ENCODE measurements at regions not wholly inside any gene's neighbourhood (a gene's known extent, or its start where the extent isn't known, plus 50 kb on each side); places are given as distances from the start of the nearest gene placed in this dataset.

GRCh38 chr12:97016163-97016562 lies 109.1 kb downstream of the NEDD1 start:
- Histone ChIP-seq H3K4me1 (ENCODE audit: control insufficient read depth in 1 of 2, insufficient read depth in 2 of 2, low read depth in 1 of 2, low read length in 1 of 2) (no peaks in the 10 kb centered on the region), H2AFZ (ENCODE audit: low read depth) (no peak overlapping the region), H3K36me3 (replicated peaks in 1 of 2; ENCODE audit: control insufficient read depth in 1 of 2, insufficient read depth in 2 of 2, low read length in 1 of 2) (no peaks in the 10 kb centered on the region), H3F3A (replicated peaks; ENCODE audit: insufficient read depth) (no peaks in the 10 kb centered on the region), H3K79me2 (ENCODE audit: insufficient read depth) (no peaks in the 10 kb centered on the region), H3K9me2 (no peaks in the 10 kb centered on the region), H3K4me3 (ENCODE audit: low read depth in 2 of 2, low read length in 1 of 2) (no peak overlapping the region), H3K9ac (no peak overlapping the region), H3K9me3 (no peaks in the 10 kb centered on the region), H3K27ac (ENCODE audit: low read depth in 2 of 2, low read length in 1 of 2) (no peak overlapping the region), H3K27me3 (ENCODE audit: insufficient read depth) (no peaks in the 10 kb centered on the region), H3K4me2 (no peak overlapping the region), H4K20me1 (ENCODE audit: insufficient read depth) (no peaks in the 10 kb centered on the region)
- whole genome bisulfite sequencing (ENCODE audit: low lambda C conversion rate) = 15% methylated on average over 1 of the region's 1 CpG
- POLR2A ChIA-PET = no interaction called here
- CTCF ChIA-PET = no interaction called here
- DNase-seq = no peak
- TF ChIP-seq RFX5 (IDR thresholded peaks at IDR 0.05; ENCODE audit: low read length) (no peak), EP300 (IDR thresholded peaks at IDR 0.05; ENCODE audit: borderline replicate concordance in 1 of 2, low read depth in 1 of 2, low read length in 1 of 2) (no peak), TEAD4 (IDR thresholded peaks at IDR 0.05; ENCODE audit: borderline replicate concordance, insufficient read depth) (no peak), RXRA (IDR thresholded peaks at IDR 0.05; ENCODE audit: borderline replicate concordance, low read depth) (no peak)
- TF ChIP-seq, protein P1, sequence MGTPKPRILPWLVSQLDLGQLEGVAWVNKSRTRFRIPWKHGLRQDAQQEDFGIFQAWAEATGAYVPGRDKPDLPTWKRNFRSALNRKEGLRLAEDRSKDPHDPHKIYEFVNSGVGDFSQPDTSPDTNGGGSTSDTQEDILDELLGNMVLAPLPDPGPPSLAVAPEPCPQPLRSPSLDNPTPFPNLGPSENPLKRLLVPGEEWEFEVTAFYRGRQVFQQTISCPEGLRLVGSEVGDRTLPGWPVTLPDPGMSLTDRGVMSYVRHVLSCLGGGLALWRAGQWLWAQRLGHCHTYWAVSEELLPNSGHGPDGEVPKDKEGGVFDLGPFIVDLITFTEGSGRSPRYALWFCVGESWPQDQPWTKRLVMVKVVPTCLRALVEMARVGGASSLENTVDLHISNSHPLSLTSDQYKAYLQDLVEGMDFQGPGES (IDR thresholded peaks at IDR 0.05; ENCODE audit: low read depth, low read length) = no peak

DNA sequence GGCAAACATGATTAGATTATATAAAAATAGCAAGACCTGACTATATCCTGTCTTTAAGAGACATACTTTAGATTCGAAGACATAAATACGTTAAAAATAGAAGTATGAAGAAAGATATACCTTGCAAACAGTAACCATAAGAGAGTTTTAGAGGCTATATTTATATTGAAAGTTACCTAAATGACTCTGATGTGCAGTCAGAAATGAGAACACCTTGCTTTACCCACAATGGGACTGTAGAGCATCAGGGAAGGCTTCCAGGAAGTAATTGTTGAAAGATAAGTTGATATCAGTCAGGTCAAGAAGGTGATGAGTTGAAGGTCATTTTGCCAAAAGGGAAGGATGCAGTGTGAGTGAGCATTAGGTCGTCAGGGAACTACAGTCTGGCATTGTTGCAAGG lies 110.2 kb downstream of the NEDD1 start:
- 19% methylated on average over 3 of the region's 3 CpGs for WGBS (ENCODE audit: low lambda C conversion rate)
- Histone ChIP-seq H3K27ac (ENCODE audit: low read depth in 2 of 2, low read length in 1 of 2) (no peak overlapping the region), H2AFZ (ENCODE audit: low read depth) (no peak overlapping the region), H4K20me1 (ENCODE audit: insufficient read depth) (no peaks in the 10 kb centered on the region), H3K79me2 (ENCODE audit: insufficient read depth) (no peaks in the 10 kb centered on the region), H3K9me2 (no peaks in the 10 kb centered on the region), H3K4me1 (ENCODE audit: control insufficient read depth in 1 of 2, insufficient read depth in 2 of 2, low read depth in 1 of 2, low read length in 1 of 2) (no peaks in the 10 kb centered on the region), H3K4me3 (ENCODE audit: low read depth in 2 of 2, low read length in 1 of 2) (no peak overlapping the region), H3F3A (replicated peaks; ENCODE audit: insufficient read depth) (no peaks in the 10 kb centered on the region), H3K9me3 (no peaks in the 10 kb centered on the region), H3K36me3 (replicated peaks in 1 of 2; ENCODE audit: control insufficient read depth in 1 of 2, insufficient read depth in 2 of 2, low read length in 1 of 2) (no peaks in the 10 kb centered on the region), H3K4me2 (no peak overlapping the region), H3K27me3 (ENCODE audit: insufficient read depth) (no peaks in the 10 kb centered on the region), H3K9ac (no peak overlapping the region)
- TF ChIP-seq FOSL2 (IDR thresholded peaks at IDR 0.05; ENCODE audit: borderline replicate concordance, low read depth) = no peak
- no peak for TF ChIP-seq TEAD4 (IDR thresholded peaks at IDR 0.05; ENCODE audit: borderline replicate concordance, insufficient read depth)
- TF ChIP-seq, protein P1 (IDR thresholded peaks at IDR 0.05; ENCODE audit: low read depth, low read length) = no peak
- TF ChIP-seq, protein P2, sequence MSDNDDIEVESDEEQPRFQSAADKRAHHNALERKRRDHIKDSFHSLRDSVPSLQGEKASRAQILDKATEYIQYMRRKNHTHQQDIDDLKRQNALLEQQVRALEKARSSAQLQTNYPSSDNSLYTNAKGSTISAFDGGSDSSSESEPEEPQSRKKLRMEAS (IDR thresholded peaks at IDR 0.05; ENCODE audit: low read depth) = no peak
- TF ChIP-seq GATA2 (CRISPR knock-in tag; IDR thresholded peaks at IDR 0.05) = no peak
- TF ChIP-seq POLR2AphosphoS5 (IDR thresholded peaks at IDR 0.05; ENCODE audit: low read depth, low read length) = no peak
- TF ChIP-seq CHD2 (IDR thresholded peaks at IDR 0.05; ENCODE audit: low read length, partially characterized antibody) = no peak
- TF ChIP-seq EP300 (IDR thresholded peaks at IDR 0.05; ENCODE audit: borderline replicate concordance in 1 of 2, low read depth in 1 of 2, low read length in 1 of 2) = no peak
- TF ChIP-seq NRF1 (IDR thresholded peaks at IDR 0.05; ENCODE audit: low read depth, low read length) = no peak
- TF ChIP-seq RFX5 (IDR thresholded peaks at IDR 0.05; ENCODE audit: low read length) = no peak
- no peak for TF ChIP-seq EZH2phosphoT487 (IDR thresholded peaks at IDR 0.05; ENCODE audit: borderline replicate concordance, low read depth)
- no peak for TF ChIP-seq SMC3 (IDR thresholded peaks at IDR 0.05; ENCODE audit: low read depth, low read length)
- TF ChIP-seq FOXJ3 (CRISPR knock-in tag; IDR thresholded peaks at IDR 0.05) = no peak
- TF ChIP-seq FOXM1 (IDR thresholded peaks at IDR 0.05; ENCODE audit: low read depth) = no peak
- TF ChIP-seq TCF12 (IDR thresholded peaks at IDR 0.05) = no peak
- POLR2A ChIA-PET = no interaction called here
- DNase-seq = no peak
- CTCF ChIA-PET = no interaction called here
